CD4-positive, alpha-beta memory T cell (primary cell): ENCODE measurements at regions not wholly inside any gene's neighbourhood (a gene's known extent, or its start where the extent isn't known, plus 50 kb on each side); places are given as distances from the start of the nearest gene placed in this dataset.

Experiments used
- CTCF ChIA-PET: fragments of 350-600 bp; sonication (Branson Sonifier 250); formaldehyde crosslinking; loops from one replicate; lab custom pipeline; 2021; ENCODE audit warnings: inconsistent platforms; ENCODE audit not compliant: partially characterized antibody; lab: Charles Lee
- POLR2A ChIA-PET: fragments of 350-600 bp; sonication (Branson Sonifier 250); formaldehyde crosslinking; loops from one replicate; lab custom pipeline; 2021; ENCODE audit not compliant: partially characterized antibody; lab: Charles Lee
- DNase-seq, 5 donors: peaks; one replicate each; pipeline versions ENCODE4 v3.0.0 to v3.0.0-alpha.2; 2020 to 2022; ENCODE audit warnings: mixed read lengths in 1 of 5
- H3K27ac ChIP-seq: one replicate; pipeline ENCODE4 v1.7.0; 2013; ENCODE audit warnings: low read depth, low read length
- H3K27me3 ChIP-seq: 2 replicates; pipeline ENCODE4 v1.7.0; 2013; ENCODE audit warnings: mild to moderate bottlenecking, low read length, moderate library complexity; ENCODE audit not compliant: insufficient read depth
- H3K36me3 ChIP-seq: 2 replicates; pipeline ENCODE4 v1.7.0; 2013; ENCODE audit warnings: mild to moderate bottlenecking, low read length, moderate library complexity; ENCODE audit not compliant: insufficient read depth
- H3K4me1 ChIP-seq: 2 replicates; pipeline ENCODE4 v1.7.0; 2013; ENCODE audit warnings: mild to moderate bottlenecking, low read length, moderate library complexity; ENCODE audit not compliant: insufficient read depth
- H3K4me3 ChIP-seq, 2 donors: one replicate each; pipeline ENCODE4 v1.7.0; 2013; ENCODE audit warnings: low read length in 2 of 2, mild to moderate bottlenecking in 1 of 2
- H3K9me3 ChIP-seq, 2 donors: one replicate each; pipeline ENCODE4 v1.7.0; 2013; ENCODE audit warnings: low read length in 2 of 2, control low read depth in 1 of 2; ENCODE audit not compliant: control insufficient read depth in 1 of 2
- H3K27ac Mint-ChIP-seq, 7 donors: one replicate each; pipeline ENCODE4 v1.8.0; 2020 to 2021; ENCODE audit warnings: mixed read lengths in 7 of 7, mild to moderate bottlenecking in 6 of 7, inconsistent platforms in 3 of 7, moderate library complexity in 3 of 7
- H3K27me3 Mint-ChIP-seq, 2 donors: one replicate each; pipeline ENCODE4 v1.8.0; 2020 to 2021; ENCODE audit warnings: mixed read lengths in 2 of 2
- H3K36me3 Mint-ChIP-seq, 2 donors: one replicate each; pipeline ENCODE4 v1.8.0; 2020 to 2021; ENCODE audit warnings: mixed read lengths in 2 of 2, inconsistent platforms in 1 of 2, mild to moderate bottlenecking in 1 of 2
- H3K4me1 Mint-ChIP-seq, 4 donors: one replicate each; pipeline ENCODE4 v1.8.0; 2020 to 2021; ENCODE audit warnings: mixed read lengths in 4 of 4, mild to moderate bottlenecking in 1 of 4
- H3K4me3 Mint-ChIP-seq, 8 donors: one replicate each; pipeline ENCODE4 v1.8.0; 2020 to 2021; ENCODE audit warnings: mixed read lengths in 8 of 8, mild to moderate bottlenecking in 7 of 8, moderate library complexity in 6 of 8, inconsistent platforms in 3 of 8
- H3K9me3 Mint-ChIP-seq, 8 donors: one replicate each; pipeline ENCODE4 v1.8.0; 2020 to 2021; ENCODE audit warnings: mixed read lengths in 8 of 8, mild to moderate bottlenecking in 5 of 8, inconsistent platforms in 3 of 8, moderate library complexity in 1 of 8
- intact Hi-C: fragments of 100-400 bp; cut with micrococcal nuclease; formaldehyde crosslinking; loops from one replicate; pipeline ENCODE4 v1.15.1; 2023

DNA sequence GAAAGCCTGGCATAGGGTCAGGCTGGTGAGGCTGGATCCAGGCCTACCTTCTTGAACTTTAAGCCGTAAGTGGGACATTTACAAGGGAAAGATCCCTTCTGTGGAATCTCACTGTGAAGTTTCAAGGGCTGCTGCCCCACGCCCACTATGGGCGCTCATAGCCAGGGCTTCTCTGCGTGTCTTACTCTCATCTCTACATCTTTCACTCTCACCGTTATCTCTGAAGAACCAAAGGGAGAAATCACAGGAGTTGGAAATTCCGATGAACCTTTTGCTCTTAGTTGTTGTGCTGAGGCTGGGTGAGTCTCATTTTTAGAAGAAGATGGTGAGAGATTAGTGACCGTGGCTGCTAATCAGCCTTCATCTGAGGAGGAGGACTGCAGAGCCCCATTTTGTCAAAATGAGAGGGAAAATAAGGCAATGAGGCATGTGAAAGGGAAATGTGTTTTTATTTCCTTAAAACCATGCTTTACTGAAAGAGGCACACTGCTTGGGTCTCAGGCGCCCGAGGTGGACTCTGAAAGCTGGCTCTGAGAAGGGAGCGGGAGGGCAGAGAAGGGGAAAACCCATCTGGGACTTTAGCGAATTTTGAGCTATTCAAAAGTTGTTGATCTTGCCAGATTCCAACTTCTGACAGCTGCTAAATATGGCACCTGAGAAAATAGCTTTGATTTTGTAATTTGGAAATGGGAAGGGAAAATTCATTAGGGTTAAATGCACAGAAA, 301.5 kb downstream of the CLIC5 start:
- Mint-ChIP-seq H3K27me3 (peaks cover 0 to 2% of the 10 kb centered on the region in 2 donors), H3K4me1 (peaks cover 20 to 31% (median 24%) of the 10 kb centered on the region in 4 donors), H3K9me3 (no peaks in the 10 kb centered on the region), H3K27ac (peak overlapping the region in 6 of 7 donors; percentile 58 to 79 (median 70)), H3K4me3 (peak overlapping the region; percentile 62 to 78 (median 66)), H3K36me3 (no peaks in the 10 kb centered on the region)
- intact Hi-C loops, result loop anchor here (1.0 to 10.0 kb wide), 6 partner anchors 128 to 1059 kb away; no protein-coding TSS in a partner anchor
- Histone ChIP-seq H3K36me3 (no peaks in the 10 kb centered on the region), H3K9me3 (no peaks in the 10 kb centered on the region), H3K4me3 (no peak overlapping the region), H3K4me1 (peaks cover 22% of the 10 kb centered on the region), H3K27ac (no peak overlapping the region), H3K27me3 (no peaks in the 10 kb centered on the region)
- ChIA-PET POLR2A (interaction anchor here (0.5 to 1.7 kb wide), 12 partner anchors 11 to 1058 kb away, joined by 3 to 31 read pairs (median 6); partner anchors contain the start of gene SUPT3H), CTCF (interaction anchor here (0.6 to 9.3 kb wide), 81 partner anchors 9 to 1276 kb away, joined by 3 to 182 read pairs (median 4); partner anchors contain the start of gene SUPT3H)
- no peak for DNase-seq
